Nephron progenitor cell (in vitro differentiated cells): ENCODE measurements at regions not wholly inside any gene's neighbourhood (a gene's known extent, or its start where the extent isn't known, plus 50 kb on each side); places are given as distances from the start of the nearest gene placed in this dataset.
"Not testable (repeated sequence)": the region's sequence is repeated elsewhere in the genome, so short reads cannot be mapped to it uniquely, and the experiment has no call there.

Experiments
- DNase-seq: peaks from one replicate; pipeline ENCODE4 v3.0.0; 2021
- H3K27ac Mint-ChIP-seq: 2 replicates; pipeline ENCODE4 v1.8.0; 2021; ENCODE audit warnings: mild to moderate bottlenecking, moderate library complexity, mixed read lengths
- H3K27me3 Mint-ChIP-seq: 2 replicates; pipeline ENCODE4 v1.8.0; 2021; ENCODE audit warnings: mild to moderate bottlenecking, low read depth, mixed read lengths; ENCODE audit not compliant: poor library complexity
- H3K36me3 Mint-ChIP-seq: 2 replicates; pipeline ENCODE4 v1.8.0; 2021; ENCODE audit warnings: low read depth, mixed read lengths
- H3K4me1 Mint-ChIP-seq: 2 replicates; pipeline ENCODE4 v1.8.0; 2021; ENCODE audit warnings: mixed read lengths
- H3K4me3 Mint-ChIP-seq: 2 replicates; pipeline ENCODE4 v1.8.0; 2021; ENCODE audit warnings: mild to moderate bottlenecking, moderate library complexity, mixed read lengths
- H3K9me3 Mint-ChIP-seq: 2 replicates; pipeline ENCODE4 v1.8.0; 2021; ENCODE audit warnings: mild to moderate bottlenecking, moderate library complexity, mixed read lengths
- CTCF ChIP-seq: fragments of 200-600 bp; sonication (generic); IDR thresholded peaks from 2 replicates; pipeline ENCODE4 v1.5.0; 2021; ENCODE audit warnings: antibody characterized with exemption

GRCh38 chr17:20843799-20844553 lies 198.8 kb downstream of the USP22 start:
- peaks cover 23% of the 10 kb centered on the region for H3K27me3 Mint-ChIP-seq
- H3K27ac Mint-ChIP-seq, H3K36me3 Mint-ChIP-seq, H3K4me1 Mint-ChIP-seq, H3K9me3 Mint-ChIP-seq: not testable (repeated sequence)
- H3K4me3 Mint-ChIP-seq, result peak overlapping the region; percentile 74
- peak; percentile 77 for DNase-seq

GRCh38 chr17:20848869-20849443 lies 193.9 kb downstream of the USP22 start:
- not testable (repeated sequence) for H3K9me3 Mint-ChIP-seq, DNase-seq, H3K36me3 Mint-ChIP-seq, H3K4me3 Mint-ChIP-seq, H3K27ac Mint-ChIP-seq
- Mint-ChIP-seq H3K4me1 (peaks cover 17% of the 10 kb centered on the region), H3K27me3 (peaks cover 26% of the 10 kb centered on the region)
- TF ChIP-seq CTCF, result peak; percentile 57

GRCh38 chr17:20851591-20852238 lies 191.1 kb downstream of the USP22 start:
- not testable (repeated sequence) for H3K36me3 Mint-ChIP-seq, H3K9me3 Mint-ChIP-seq, H3K4me3 Mint-ChIP-seq
- DNase-seq, result peak; percentile 41
- peak overlapping the region; percentile 96 for H3K27ac Mint-ChIP-seq
- H3K4me1 Mint-ChIP-seq, result peaks cover 17% of the 10 kb centered on the region
- H3K27me3 Mint-ChIP-seq, result peaks cover 21% of the 10 kb centered on the region

GRCh38 chr17:20852239-20852989 lies 190.4 kb downstream of the USP22 start:
- Mint-ChIP-seq H3K9me3 (no peaks in the 10 kb centered on the region), H3K4me3 (no peak overlapping the region), H3K4me1 (peaks cover 17% of the 10 kb centered on the region), H3K27ac (peak overlapping the region; percentile 96), H3K36me3 (no peaks in the 10 kb centered on the region), H3K27me3 (peaks cover 21% of the 10 kb centered on the region)
- no peak for TF ChIP-seq CTCF
- DNase-seq, result peak; percentile 61

GRCh38 chr17:20852990-20853370 lies 189.8 kb downstream of the USP22 start:
- Mint-ChIP-seq H3K27me3 (peaks cover 20% of the 10 kb centered on the region), H3K4me1 (peaks cover 17% of the 10 kb centered on the region), H3K36me3 (no peaks in the 10 kb centered on the region), H3K27ac (no peak overlapping the region), H3K4me3 (no peak overlapping the region), H3K9me3 (no peaks in the 10 kb centered on the region)
- TF ChIP-seq CTCF, result no peak
- no peak for DNase-seq

- not testable (repeated sequence) for H3K36me3 Mint-ChIP-seq, H3K27ac Mint-ChIP-seq, H3K9me3 Mint-ChIP-seq, H3K4me3 Mint-ChIP-seq, DNase-seq
- peaks cover 17% of the 10 kb centered on the region for H3K4me1 Mint-ChIP-seq
- peaks cover 17% of the 10 kb centered on the region for H3K27me3 Mint-ChIP-seq
These were observed 186.8 kb downstream of the USP22 start for GRCh38 chr17:20855910-20856470.

- Mint-ChIP-seq H3K4me1 (peaks cover 18% of the 10 kb centered on the region), H3K27ac (peak overlapping the region; percentile 19)
- H3K4me3 Mint-ChIP-seq, H3K9me3 Mint-ChIP-seq, DNase-seq, H3K27me3 Mint-ChIP-seq, H3K36me3 Mint-ChIP-seq: not testable (repeated sequence)
These were observed 176.2 kb downstream of the USP22 start for GRCh38 chr17:20866444-20867209.

- H3K4me1 Mint-ChIP-seq, result peaks cover 26% of the 10 kb centered on the region
- peak overlapping the region; percentile 60 for H3K4me3 Mint-ChIP-seq
- DNase-seq, H3K27ac Mint-ChIP-seq, H3K27me3 Mint-ChIP-seq, H3K9me3 Mint-ChIP-seq, H3K36me3 Mint-ChIP-seq: not testable (repeated sequence)
These were observed 175.3 kb downstream of the USP22 start for GRCh38 chr17:20867436-20867937.

GRCh38 chr17:20867938-20868661 lies 174.7 kb downstream of the USP22 start:
- H3K27ac Mint-ChIP-seq, H3K36me3 Mint-ChIP-seq, H3K9me3 Mint-ChIP-seq, H3K27me3 Mint-ChIP-seq, H3K4me3 Mint-ChIP-seq: not testable (repeated sequence)
- DNase-seq, result peak; percentile 46
- H3K4me1 Mint-ChIP-seq, result peaks cover 32% of the 10 kb centered on the region
